Stimulated activated CD4-positive, alpha-beta T cell treated with anti-CD3 and anti-CD28 coated beads, Interleukin-2, amount 100 ng/mL, for 24 hours (primary cell): ENCODE measurements at regions not wholly inside any gene's neighbourhood (a gene's known extent, or its start where the extent isn't known, plus 50 kb on each side); places are given as distances from the start of the nearest gene placed in this dataset.

Source experiments
- DNase-seq, 2 donors: peaks; one replicate each; pipeline ENCODE4 v3.0.0-alpha.2; 2020

- no peak for DNase-seq
These were observed 73.3 kb downstream of the RFC3 start for GRCh38 chr13:33891196-33891742.

- DNase-seq, result no peak
These were observed 75.6 kb downstream of the RFC3 start for GRCh38 chr13:33893559-33893958.

- DNase-seq, result no peak
These were observed 86.5 kb downstream of the RFC3 start for GRCh38 chr13:33904431-33904830.

- DNase-seq, result no peak
These were observed 90.2 kb downstream of the RFC3 start for GRCh38 chr13:33908116-33908515.

GRCh38 chr13:33910255-33910654 is 92.3 kb downstream of the RFC3 start:
- DNase-seq, result no peak

- no peak for DNase-seq
These were observed 93.6 kb downstream of the RFC3 start for GRCh38 chr13:33911521-33911920.

- no peak for DNase-seq
These were observed 95.9 kb downstream of the RFC3 start for GRCh38 chr13:33913829-33914228.

- DNase-seq, result no peak
These were observed 99.2 kb downstream of the RFC3 start for GRCh38 chr13:33917190-33917589.

- no peak for DNase-seq
These were observed 100.4 kb downstream of the RFC3 start for GRCh38 chr13:33918199-33918932.

GRCh38 chr13:33919120-33919519 is 101.2 kb downstream of the RFC3 start:
- DNase-seq, result no peak

GRCh38 chr13:33925563-33925962 is 107.6 kb downstream of the RFC3 start:
- no peak for DNase-seq

GRCh38 chr13:33927315-33927714 is 109.4 kb downstream of the RFC3 start:
- no peak for DNase-seq

- no peak for DNase-seq
These were observed 113.7 kb downstream of the RFC3 start for GRCh38 chr13:33931397-33932311.

GRCh38 chr13:33932769-33933406 is 114.9 kb downstream of the RFC3 start:
- no peak for DNase-seq

GRCh38 chr13:33933810-33934209 is 115.9 kb downstream of the RFC3 start:
- DNase-seq, result no peak

- DNase-seq, result no peak
These were observed 116.4 kb downstream of the RFC3 start for GRCh38 chr13:33934343-33934742.

GRCh38 chr13:33934951-33935371 is 117.0 kb downstream of the RFC3 start:
- no peak for DNase-seq

GRCh38 chr13:33935969-33936368 is 118.0 kb downstream of the RFC3 start:
- no peak for DNase-seq

GRCh38 chr13:33937373-33938098 is 119.6 kb downstream of the RFC3 start:
- DNase-seq, result no peak

GRCh38 chr13:33940256-33940655 is 122.3 kb downstream of the RFC3 start:
- no peak for DNase-seq

GRCh38 chr13:33940898-33941297 is 122.9 kb downstream of the RFC3 start:
- DNase-seq, result no peak

GRCh38 chr13:33945477-33945876 is 127.5 kb downstream of the RFC3 start:
- DNase-seq, result no peak

GRCh38 chr13:33953203-33953602 is 135.3 kb downstream of the RFC3 start:
- no peak for DNase-seq
